Loucy (cell line): ENCODE measurements at regions not wholly inside any gene's neighbourhood (a gene's known extent, or its start where the extent isn't known, plus 50 kb on each side); places are given as distances from the start of the nearest gene placed in this dataset.
A peak's percentile ranks its signal among the peaks of the same experiment; 100 is the strongest.

Source experiments
- H2AFZ ChIP-seq: fragments of 200-600 bp; sonication (generic); 2 replicates; pipeline ENCODE4 v1.6.0; 2016; ENCODE audit warnings: antibody characterized with exemption, mild to moderate bottlenecking, low read length, moderate library complexity
- H3F3A ChIP-seq: fragments of 200-600 bp; 2 replicates; pipeline ENCODE4 v1.6.0; 2016; ENCODE audit warnings: antibody characterized with exemption, low read depth, mild to moderate bottlenecking
- H3K27me3 ChIP-seq: fragments of 200-600 bp; sonication (generic); 2 replicates; pipeline ENCODE4 v1.6.1; 2014; ENCODE audit warnings: low read length, mild to moderate bottlenecking; ENCODE audit not compliant: insufficient read depth, poor library complexity, severe bottlenecking
- H3K36me3 ChIP-seq: fragments of 200-600 bp; sonication (generic); 2 replicates; pipeline ENCODE4 v1.6.1; 2016; ENCODE audit warnings: low read length; ENCODE audit not compliant: insufficient read depth
- H3K4me1 ChIP-seq: fragments of 200-600 bp; sonication (generic); 2 replicates; pipeline ENCODE4 v1.5.1; 2014; ENCODE audit warnings: low read length, mild to moderate bottlenecking; ENCODE audit not compliant: insufficient read depth, poor library complexity, severe bottlenecking
- H3K4me2 ChIP-seq: fragments of 200-600 bp; sonication (generic); 2 replicates; pipeline ENCODE4 v1.6.0; 2014; ENCODE audit warnings: antibody characterized with exemption, low read length, low read depth, mild to moderate bottlenecking; ENCODE audit not compliant: poor library complexity, severe bottlenecking
- H3K4me3 ChIP-seq: fragments of 200-600 bp; sonication (generic); 2 replicates; pipeline ENCODE4 v1.5.1; 2014; ENCODE audit warnings: low read length, mild to moderate bottlenecking, mixed read lengths; ENCODE audit not compliant: poor library complexity, severe bottlenecking
- H3K79me2 ChIP-seq: fragments of 200-600 bp; sonication (generic); 2 replicates; pipeline ENCODE4 v1.6.1; 2014; ENCODE audit warnings: low read length; ENCODE audit not compliant: insufficient read depth
- H3K9ac ChIP-seq: fragments of 200-600 bp; sonication (generic); 2 replicates; pipeline ENCODE4 v1.6.0; 2014; ENCODE audit warnings: mild to moderate bottlenecking, low read depth, low read length, moderate library complexity; ENCODE audit not compliant: poor library complexity, severe bottlenecking
- H3K9me2 ChIP-seq: fragments of 200-600 bp; sonication (generic); replicated peaks from 2 replicates; pipeline ENCODE4 v1.6.1; 2016; ENCODE audit warnings: low read depth, low read length, mixed read lengths
- H3K9me3 ChIP-seq: fragments of 200-600 bp; sonication (generic); 2 replicates; pipeline ENCODE4 v1.6.1; 2014; ENCODE audit warnings: mild to moderate bottlenecking, antibody characterized with exemption, low read length, low read depth; ENCODE audit not compliant: insufficient read depth
- H4K20me1 ChIP-seq: fragments of 200-600 bp; sonication (generic); 2 replicates; pipeline ENCODE4 v1.6.0; 2014; ENCODE audit warnings: antibody characterized with exemption, low read length, mild to moderate bottlenecking; ENCODE audit not compliant: insufficient read depth, poor library complexity, severe bottlenecking
- EZH2phosphoT487 ChIP-seq: fragments of 200-600 bp; IDR thresholded peaks from 2 replicates; pipeline ENCODE4 v1.6.1; 2018; ENCODE audit warnings: antibody characterized with exemption, mild to moderate bottlenecking, moderate library complexity, borderline replicate concordance
- TF ChIP-seq, protein P1 (sequence below): fragments of 200-600 bp; sonication (generic); conservative IDR thresholded peaks from 2 replicates; pipeline ENCODE4 v1.5.1; 2014; ENCODE audit warnings: mild to moderate bottlenecking, antibody characterized with exemption, low read length

- H3K4me1 ChIP-seq = no peaks in the 10 kb centered on the region
- H3K9me3 ChIP-seq = no peaks in the 10 kb centered on the region
- TF ChIP-seq, protein P1, sequence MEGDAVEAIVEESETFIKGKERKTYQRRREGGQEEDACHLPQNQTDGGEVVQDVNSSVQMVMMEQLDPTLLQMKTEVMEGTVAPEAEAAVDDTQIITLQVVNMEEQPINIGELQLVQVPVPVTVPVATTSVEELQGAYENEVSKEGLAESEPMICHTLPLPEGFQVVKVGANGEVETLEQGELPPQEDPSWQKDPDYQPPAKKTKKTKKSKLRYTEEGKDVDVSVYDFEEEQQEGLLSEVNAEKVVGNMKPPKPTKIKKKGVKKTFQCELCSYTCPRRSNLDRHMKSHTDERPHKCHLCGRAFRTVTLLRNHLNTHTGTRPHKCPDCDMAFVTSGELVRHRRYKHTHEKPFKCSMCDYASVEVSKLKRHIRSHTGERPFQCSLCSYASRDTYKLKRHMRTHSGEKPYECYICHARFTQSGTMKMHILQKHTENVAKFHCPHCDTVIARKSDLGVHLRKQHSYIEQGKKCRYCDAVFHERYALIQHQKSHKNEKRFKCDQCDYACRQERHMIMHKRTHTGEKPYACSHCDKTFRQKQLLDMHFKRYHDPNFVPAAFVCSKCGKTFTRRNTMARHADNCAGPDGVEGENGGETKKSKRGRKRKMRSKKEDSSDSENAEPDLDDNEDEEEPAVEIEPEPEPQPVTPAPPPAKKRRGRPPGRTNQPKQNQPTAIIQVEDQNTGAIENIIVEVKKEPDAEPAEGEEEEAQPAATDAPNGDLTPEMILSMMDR = no peak
- TF ChIP-seq EZH2phosphoT487 = no peak
- no peak overlapping the region for H3K4me2 ChIP-seq
- H3K79me2 ChIP-seq = no peaks in the 10 kb centered on the region
- no peaks in the 10 kb centered on the region for H4K20me1 ChIP-seq
- no peak overlapping the region for H3K9ac ChIP-seq
- no peaks in the 10 kb centered on the region for H3K27me3 ChIP-seq
- no peaks in the 10 kb centered on the region for H3K9me2 ChIP-seq
- H3F3A ChIP-seq = no peaks in the 10 kb centered on the region
- H2AFZ ChIP-seq = no peak overlapping the region
- H3K4me3 ChIP-seq = no peak overlapping the region
- H3K36me3 ChIP-seq = no peaks in the 10 kb centered on the region
Measured at GRCh38 chrX:118221733-118222132, 105.1 kb upstream of the KLHL13 start.

- Histone ChIP-seq H3K9ac (no peak overlapping the region), H2AFZ (no peak overlapping the region), H4K20me1 (no peaks in the 10 kb centered on the region), H3K4me1 (no peaks in the 10 kb centered on the region), H3K9me3 (no peaks in the 10 kb centered on the region), H3F3A (no peaks in the 10 kb centered on the region), H3K9me2 (no peaks in the 10 kb centered on the region), H3K4me3 (no peak overlapping the region), H3K27me3 (no peaks in the 10 kb centered on the region), H3K79me2 (no peaks in the 10 kb centered on the region), H3K36me3 (no peaks in the 10 kb centered on the region), H3K4me2 (no peak overlapping the region)
- TF ChIP-seq EZH2phosphoT487 = no peak
- TF ChIP-seq, protein P1 = no peak
Measured at GRCh38 chrX:118222421-118222820, 105.8 kb upstream of the KLHL13 start.

GRCh38 chrX:118225711-118226428 lies 109.3 kb upstream of the KLHL13 start:
- H3K4me3 ChIP-seq = no peak overlapping the region
- H3K4me2 ChIP-seq = no peak overlapping the region
- H3K4me1 ChIP-seq = no peaks in the 10 kb centered on the region
- H3K27me3 ChIP-seq = no peaks in the 10 kb centered on the region
- no peak for TF ChIP-seq EZH2phosphoT487
- TF ChIP-seq, protein P1 = peak; percentile 61
- H4K20me1 ChIP-seq = no peaks in the 10 kb centered on the region
- H3K79me2 ChIP-seq = no peaks in the 10 kb centered on the region
- H3K36me3 ChIP-seq = no peaks in the 10 kb centered on the region
- no peaks in the 10 kb centered on the region for H3K9me2 ChIP-seq
- no peak overlapping the region for H3K9ac ChIP-seq
- H3K9me3 ChIP-seq = no peaks in the 10 kb centered on the region
- H3F3A ChIP-seq = no peaks in the 10 kb centered on the region
- H2AFZ ChIP-seq = peak overlapping the region; percentile 52
